K562 (cell line): ENCODE measurements at regions not wholly inside any gene's neighbourhood (a gene's known extent, or its start where the extent isn't known, plus 50 kb on each side); places are given as distances from the start of the nearest gene placed in this dataset.

Experiments used
- ATAC-seq: fragments of 200-7000 bp; cut with Tn5 transposase; 3 replicates; pipeline ENCODE4 v1.9.1; 2020; ENCODE audit warnings: moderate library complexity
- BruUV-seq: library from RNA; stranded (reverse); fragments of 400-500 nt; replicated peaks from 2 replicates; lab custom pipeline; 2021; lab: Mats Ljungman, UMichigan
- CTCF ChIA-PET: fragments of 300-600 bp; formaldehyde crosslinking; extraction: SDS; loops from one replicate; lab custom pipeline; 2021; ENCODE audit warnings: low intra/inter-chr PET ratio; lab: Yijun Ruan, JAX
- POLR2A ChIA-PET: fragments of 300-600, 350-650 bp; sonication (Branson Sonifier 250); formaldehyde crosslinking; extraction: SDS; loops from one replicate; lab custom pipeline; 2021; ENCODE audit warnings: antibody characterized with exemption, inconsistent platforms; lab: Yijun Ruan, JAX
- DNase-seq, 4 experiments: peaks; one replicate each; pipeline versions ENCODE4 v3.0.0 to v3.0.0-alpha.2; 2011 to 2018; ENCODE audit warnings: low spot score in 3 of 4, mixed read lengths in 3 of 4; ENCODE audit errors: extremely low read depth in 1 of 4
- FAIRE-seq: peaks from 2 replicates; lab custom pipeline; 2011; peaks lifted over from hg19 to GRCh38; lab: Jason Lieb, UNC
- H2AFZ ChIP-seq: 2 replicates; pipeline ENCODE4 v1.6.0; 2011; ENCODE audit warnings: low read depth, low read length, control low read depth, inconsistent platforms
- H3K27ac ChIP-seq: fragments of 200-600 bp; 3 replicates; pipeline ENCODE4 v1.8.0; 2011; ENCODE audit warnings: low read depth, mild to moderate bottlenecking, control low read depth, inconsistent platforms, low read length, moderate library complexity, mixed read lengths; ENCODE audit errors: extremely low read depth
- H3K27me3 ChIP-seq, 2 experiments: fragments of 300-600 bp in 1 of 2; 2 replicates in 1 of 2; 3 replicates in 1 of 2; pipeline versions ENCODE4 v1.6.0 to v1.8.0; 2011; ENCODE audit warnings: inconsistent platforms in 2 of 2, low read length in 2 of 2, mild to moderate bottlenecking in 1 of 2, mixed read lengths in 1 of 2, moderate library complexity in 1 of 2; ENCODE audit not compliant: control insufficient read depth in 2 of 2, insufficient read depth in 2 of 2
- H3K36me3 ChIP-seq: fragments of 300-600 bp; 3 replicates; pipeline ENCODE4 v1.8.0; 2011; ENCODE audit warnings: mild to moderate bottlenecking, low read length, inconsistent platforms; ENCODE audit not compliant: control insufficient read depth, insufficient read depth
- H3K4me1 ChIP-seq, 2 experiments: fragments of 200-600 bp in 1 of 2; replicated peaks in 1 of 2; 2 replicates in 1 of 2; 3 replicates in 1 of 2; pipeline versions ENCODE4 v1.5.1 to v1.8.0; 2011; ENCODE audit warnings: inconsistent platforms in 2 of 2, low read length in 2 of 2, mild to moderate bottlenecking in 1 of 2, mixed read lengths in 1 of 2, moderate library complexity in 1 of 2; ENCODE audit not compliant: control insufficient read depth in 2 of 2, insufficient read depth in 2 of 2
- H3K4me2 ChIP-seq: 2 replicates; pipeline ENCODE4 v1.6.1; 2011; ENCODE audit warnings: low read length, control low read depth, inconsistent platforms, mixed read lengths; ENCODE audit not compliant: insufficient read depth
- H3K4me3 ChIP-seq: fragments of 200-600 bp; sonication (generic), shearing (Covaris generic); 2 replicates; pipeline ENCODE4 v1.5.1; 2016; ENCODE audit warnings: control low read depth, inconsistent platforms
- H3K79me2 ChIP-seq: fragments of 200-600 bp; 3 replicates; pipeline ENCODE4 v1.8.0; 2011; ENCODE audit warnings: low read length, inconsistent platforms; ENCODE audit not compliant: control insufficient read depth, insufficient read depth
- H3K9ac ChIP-seq, 2 experiments: 2 replicates each; pipeline versions ENCODE4 v1.6.0 to v1.6.1; 2011; ENCODE audit warnings: low read depth in 2 of 2, low read length in 2 of 2, control low read depth in 1 of 2, inconsistent platforms in 1 of 2, mild to moderate bottlenecking in 1 of 2, mixed read lengths in 1 of 2; ENCODE audit not compliant: insufficient read depth in 1 of 2
- H3K9me1 ChIP-seq: one replicate; pipeline ENCODE4 v1.6.0; 2011; ENCODE audit warnings: inconsistent platforms, mild to moderate bottlenecking, low read length, moderate library complexity; ENCODE audit not compliant: control insufficient read depth, insufficient read depth
- H3K9me3 ChIP-seq: replicated peaks from 2 replicates; pipeline ENCODE4 v1.5.1; 2011; ENCODE audit warnings: low read depth, low read length, inconsistent platforms; ENCODE audit not compliant: control insufficient read depth, insufficient read depth
- H4K20me1 ChIP-seq: replicated peaks from 2 replicates; pipeline ENCODE4 v1.6.1; 2011; ENCODE audit warnings: low read length, inconsistent platforms, mixed read lengths; ENCODE audit not compliant: control insufficient read depth, insufficient read depth
- BRF2 ChIP-seq: IDR thresholded peaks from 3 replicates; pipeline ENCODE4 v1.6.1; 2011; ENCODE audit warnings: borderline replicate concordance, mild to moderate bottlenecking; ENCODE audit not compliant: insufficient read length, insufficient read depth
- C11orf30 ChIP-seq: fragments of 450-650 bp; IDR thresholded peaks from 2 replicates; pipeline ENCODE4 v1.6.1; 2016; ENCODE audit warnings: low read depth, mild to moderate bottlenecking
- CREBBP ChIP-seq: IDR thresholded peaks from one replicate; pipeline ENCODE4 v1.6.1; 2012; ENCODE audit warnings: low read depth, mild to moderate bottlenecking, control low read depth, inconsistent platforms, low read length
- FOXA3 ChIP-seq, 2 experiments: fragments of 450-650 bp in 1 of 2; sonication (generic) in 1 of 2; formaldehyde crosslinking; IDR thresholded peaks in 1 of 2; conservative IDR thresholded peaks in 1 of 2; 2 replicates each; pipeline versions ENCODE4 v1.4.0 to v1.8.0; 2020 to 2022; ENCODE audit warnings: mild to moderate bottlenecking in 2 of 2, missing genetic modification reagents in 1 of 2
- HNRNPLL ChIP-seq: fragments of 200-400 bp; formaldehyde crosslinking; IDR thresholded peaks from 2 replicates; pipeline ENCODE4 v1.6.1; 2017; ENCODE audit warnings: low read length, low read depth, mild to moderate bottlenecking; ENCODE audit not compliant: poor library complexity, severe bottlenecking
- ILK ChIP-seq: fragments of 450-650 bp; IDR thresholded peaks from 2 replicates; pipeline ENCODE4 v1.6.1; 2016; ENCODE audit warnings: missing genetic modification characterization, low read depth, mild to moderate bottlenecking, missing compliant biosample characterization, moderate library complexity, borderline replicate concordance
- MAFF ChIP-seq: IDR thresholded peaks from 2 replicates; pipeline ENCODE4 v1.6.1; 2012; ENCODE audit warnings: low read length, improper control_type of control experiment
- MAFG ChIP-seq: fragments of 450-650 bp; conservative IDR thresholded peaks from 2 replicates; pipeline ENCODE4 v1.6.1; 2016; ENCODE audit warnings: missing genetic modification characterization, missing compliant biosample characterization
- NRF1 ChIP-seq, 2 experiments: fragments of 450-650 bp; IDR thresholded peaks in 1 of 2; conservative IDR thresholded peaks in 1 of 2; 2 replicates each; pipeline ENCODE4 v1.6.1; 2014; ENCODE audit warnings: mild to moderate bottlenecking in 2 of 2
- POLR3G ChIP-seq: IDR thresholded peaks from 2 replicates; pipeline ENCODE4 v1.6.1; 2011; ENCODE audit not compliant: insufficient read length, insufficient replicate concordance; ENCODE audit errors: extremely low read depth
- PTRF ChIP-seq: fragments of 450-650 bp; IDR thresholded peaks from 2 replicates; pipeline ENCODE4 v1.6.1; 2016; ENCODE audit warnings: mild to moderate bottlenecking, missing genetic modification characterization, missing compliant biosample characterization
- RFX7 ChIP-seq: fragments of 250-450 bp; sonication (Bioruptor Pico); IDR thresholded peaks from 2 replicates; pipeline ENCODE4 v1.5.1; 2021; ENCODE audit warnings: mild to moderate bottlenecking
- SFPQ ChIP-seq: fragments of 200-400 bp; formaldehyde crosslinking; IDR thresholded peaks from 2 replicates; pipeline ENCODE4 v1.6.1; 2017; ENCODE audit warnings: mild to moderate bottlenecking, low read depth, low read length, moderate library complexity
- TOE1 ChIP-seq, 2 experiments: fragments of 450-650 bp in 1 of 2; sonication (generic) in 1 of 2; formaldehyde crosslinking in 1 of 2; IDR thresholded peaks; 2 replicates each; pipeline versions ENCODE4 v1.7.1 to v1.8.0; 2016 to 2022; ENCODE audit warnings: borderline replicate concordance in 2 of 2, mild to moderate bottlenecking in 2 of 2, antibody characterized with exemption in 1 of 2, inconsistent platforms in 1 of 2, low read depth in 1 of 2, missing genetic modification reagents in 1 of 2, moderate library complexity in 1 of 2
- ZNF253 ChIP-seq: fragments of 250-450 bp; sonication (Bioruptor Pico); conservative IDR thresholded peaks from 2 replicates; pipeline ENCODE4 v1.6.1; 2021; ENCODE audit warnings: mild to moderate bottlenecking
- ZNF316 ChIP-seq: fragments of 450-650 bp; IDR thresholded peaks from 2 replicates; pipeline ENCODE4 v1.6.1; 2016
- ZSCAN32 ChIP-seq: fragments of 450-650 bp; formaldehyde crosslinking; IDR thresholded peaks from 2 replicates; pipeline ENCODE4 v1.4.0; 2020; ENCODE audit warnings: mild to moderate bottlenecking, moderate library complexity
- WGBS: fragments of 100-300 bp; shearing (Covaris generic); methylation state at CpG from one replicate; pipeline ENCODE4 v1.1.6; 2016; ENCODE audit warnings: low coverage, mixed read lengths; ENCODE audit not compliant: insufficient coverage; ENCODE audit errors: missing lambda C conversion rate; 5-methylcytosine and 5-hydroxymethylcytosine counted together
- in situ Hi-C: fragments of 300-500 bp; cut with MboI; formaldehyde crosslinking; loops from 4 replicates; pipeline ENCODE4 v1.15.0; 2018; ENCODE audit warnings: inconsistent platforms, mixed read lengths
- intact Hi-C: fragments of 100-400 bp; cut with micrococcal nuclease; formaldehyde crosslinking; loops from 2 replicates; pipeline ENCODE4 v1.14.2; 2022

- no peaks in the 10 kb centered on the region for H3K36me3 ChIP-seq
- POLR2A ChIA-PET: no interaction called here
Observed at GRCh38 chr3:56937580-56937979, 122.9 kb upstream of the SPATA12 start.

GRCh38 chr3:56935811-56936210 is 124.7 kb upstream of the SPATA12 start:
- no peak for FAIRE-seq
- no peak overlapping the region for H3K4me2 ChIP-seq
- ATAC-seq: no peak
- intact Hi-C loops (no loop called here), in situ Hi-C loops (no loop called here)
- ChIA-PET POLR2A (no interaction called here), CTCF (no interaction called here)
- no peaks in the 10 kb centered on the region for H4K20me1 ChIP-seq
- no peak overlapping the region for H2AFZ ChIP-seq
- H3K4me3 ChIP-seq: no peak overlapping the region
- no peaks in the 10 kb centered on the region for H3K36me3 ChIP-seq
- H3K4me1 ChIP-seq: no peaks in the 10 kb centered on the region
- no peak for DNase-seq
- peaks cover 0 to under 1% of the 10 kb centered on the region in 2 experiments; a peak in 2 of 5 replicates for H3K27me3 ChIP-seq
- H3K9me1 ChIP-seq: no peaks in the 10 kb centered on the region
- 0% methylated on average over 1 of the region's 1 CpG for WGBS
- no peaks in the 10 kb centered on the region for H3K79me2 ChIP-seq
- H3K27ac ChIP-seq: no peak overlapping the region
- no peak overlapping the region for H3K9ac ChIP-seq
- no peaks in the 10 kb centered on the region for H3K9me3 ChIP-seq
- BruUV-seq: no TSS peak
- TF ChIP-seq BRF2: no peak
- no peak for TF ChIP-seq SFPQ
- TF ChIP-seq ILK (tag): no peak
- TF ChIP-seq HNRNPLL: no peak
- no peak for TF ChIP-seq RFX7 (CRISPR knock-in tag)
- TF ChIP-seq ZNF253 (CRISPR knock-in tag): no peak
- TF ChIP-seq PTRF (tag): no peak
- no peak for TF ChIP-seq NRF1 (conservative IDR thresholded peaks at IDR 0.05 in 1 of 2, IDR thresholded peaks at IDR 0.05 in 1 of 2)
- TF ChIP-seq TOE1 (IDR thresholded peaks at IDR 0.05; ENCODE audit: borderline replicate concordance): no peak
- TF ChIP-seq TOE1 (CRISPR knock-in tag; IDR thresholded peaks at IDR 0.05; ENCODE audit: borderline replicate concordance, low read depth): no peak
- TF ChIP-seq CREBBP: no peak

More at GRCh38 chr3:56937580-56937979, 122.9 kb upstream of the SPATA12 start:
- H4K20me1 ChIP-seq: no peaks in the 10 kb centered on the region
- no peak overlapping the region for H3K4me2 ChIP-seq
- intact Hi-C loops: no loop called here
- peaks cover 0 to 5% of the 10 kb centered on the region in 2 experiments; a peak in 2 of 5 replicates for H3K27me3 ChIP-seq
- no peaks in the 10 kb centered on the region for H3K4me1 ChIP-seq
- no peaks in the 10 kb centered on the region for H3K9me3 ChIP-seq
- FAIRE-seq (no peak), ATAC-seq (no peak), DNase-seq (no peak)
- BruUV-seq: no TSS peak
- no peaks in the 10 kb centered on the region for H3K79me2 ChIP-seq
- no peaks in the 10 kb centered on the region for H3K9me1 ChIP-seq
- no peak overlapping the region for H3K9ac ChIP-seq
- CTCF ChIA-PET: no interaction called here
- TF ChIP-seq POLR3G: no peak
- TF ChIP-seq FOXA3 (CRISPR knock-in tag; conservative IDR thresholded peaks at IDR 0.05 in 1 of 2, IDR thresholded peaks at IDR 0.05 in 1 of 2): 0 out of 4 replicates have a peak, but pooled peaks of 1 of the 2 experiments have one; percentile 17
- TF ChIP-seq MAFG (tag): 0 out of 2 replicates have a peak, but pooled peaks have one; percentile 36
- TF ChIP-seq ZNF316: peak; percentile 67
- 0 out of 2 replicates have a peak, but pooled peaks have one; percentile 7 for TF ChIP-seq MAFF
- peak; percentile 54; the same call in 1 of the 2 replicates for TF ChIP-seq C11orf30
- TF ChIP-seq ZSCAN32 (CRISPR knock-in tag): no peak
- H3K4me3 ChIP-seq: no peak overlapping the region
- H3K27ac ChIP-seq: no peak overlapping the region
- in situ Hi-C loops: no loop called here
- H2AFZ ChIP-seq: no peak overlapping the region
